Naive thymus-derived CD4-positive, alpha-beta T cell (primary cell): ENCODE measurements at regions not wholly inside any gene's neighbourhood (a gene's known extent, or its start where the extent isn't known, plus 50 kb on each side); places are given as distances from the start of the nearest gene placed in this dataset.

ENCODE experiments used
- ATAC-seq: fragments of 150-1000 bp; cut with Tn5 transposase; 2 replicates; pipeline ENCODE4 v1.10.0; 2021; ENCODE audit warnings: mild to moderate bottlenecking, moderate library complexity
- CTCF ChIA-PET: fragments of 350-600 bp; sonication (Branson Sonifier 250); formaldehyde crosslinking; loops from one replicate; lab custom pipeline; 2021; ENCODE audit warnings: antibody characterized with exemption; lab: Charles Lee
- POLR2A ChIA-PET: fragments of 350-600 bp; sonication (Branson Sonifier 250); formaldehyde crosslinking; loops from one replicate; lab custom pipeline; 2021; ENCODE audit warnings: antibody characterized with exemption, inconsistent platforms; lab: Charles Lee
- DNase-seq, 9 donors: peaks; one replicate each; pipeline versions ENCODE4 v3.0.0 to v3.0.0-alpha.2; 2020 to 2022; ENCODE audit warnings: mixed read lengths in 1 of 9
- H3K27ac ChIP-seq: one replicate; pipeline ENCODE4 v1.7.0; 2013; ENCODE audit warnings: mild to moderate bottlenecking, low read depth, low read length, moderate library complexity
- H3K27me3 ChIP-seq, 2 donors: one replicate each; pipeline ENCODE4 v1.7.0; 2013; ENCODE audit warnings: low read length in 2 of 2, mild to moderate bottlenecking in 2 of 2, moderate library complexity in 2 of 2; ENCODE audit not compliant: control insufficient read depth in 2 of 2, insufficient read depth in 2 of 2
- H3K36me3 ChIP-seq, 3 experiments: 1 replicate in 2 of 3; 2 replicates in 1 of 3; pipeline ENCODE4 v1.7.0; 2013; ENCODE audit warnings: low read length in 3 of 3, mild to moderate bottlenecking in 3 of 3, moderate library complexity in 1 of 3; ENCODE audit not compliant: insufficient read depth in 3 of 3, control insufficient read depth in 2 of 3
- H3K4me1 ChIP-seq, 2 donors: one replicate each; pipeline ENCODE4 v1.7.0; 2013; ENCODE audit warnings: low read length in 2 of 2, mild to moderate bottlenecking in 2 of 2, moderate library complexity in 1 of 2; ENCODE audit not compliant: control insufficient read depth in 2 of 2, insufficient read depth in 2 of 2
- H3K4me3 ChIP-seq: 2 replicates; pipeline ENCODE4 v1.7.0; 2013; ENCODE audit warnings: mild to moderate bottlenecking, low read length
- H3K9me3 ChIP-seq, 3 experiments: 1 replicate in 2 of 3; 2 replicates in 1 of 3; pipeline ENCODE4 v1.7.0; 2013; ENCODE audit warnings: low read length in 3 of 3; ENCODE audit not compliant: control insufficient read depth in 2 of 3
- H3K27ac Mint-ChIP-seq, 9 donors: one replicate each; pipeline ENCODE4 v1.8.0; 2020 to 2022; ENCODE audit warnings: mixed read lengths in 9 of 9, mild to moderate bottlenecking in 8 of 9, moderate library complexity in 5 of 9, inconsistent platforms in 2 of 9
- H3K27me3 Mint-ChIP-seq, 5 donors: one replicate each; pipeline ENCODE4 v1.8.0; 2021 to 2022; ENCODE audit warnings: mixed read lengths in 5 of 5, mild to moderate bottlenecking in 1 of 5
- H3K36me3 Mint-ChIP-seq, 5 donors: one replicate each; pipeline ENCODE4 v1.8.0; 2020 to 2022; ENCODE audit warnings: mixed read lengths in 5 of 5, mild to moderate bottlenecking in 3 of 5, inconsistent platforms in 1 of 5
- H3K4me1 Mint-ChIP-seq, 7 donors: one replicate each; pipeline ENCODE4 v1.8.0; 2020 to 2022; ENCODE audit warnings: mixed read lengths in 7 of 7, mild to moderate bottlenecking in 3 of 7, inconsistent platforms in 1 of 7
- H3K4me3 Mint-ChIP-seq, 10 donors: one replicate each; pipeline ENCODE4 v1.8.0; 2020 to 2022; ENCODE audit warnings: mild to moderate bottlenecking in 10 of 10, mixed read lengths in 10 of 10, moderate library complexity in 6 of 10, inconsistent platforms in 2 of 10
- H3K9me3 Mint-ChIP-seq, 11 donors: one replicate each; pipeline ENCODE4 v1.8.0; 2020 to 2022; ENCODE audit warnings: mixed read lengths in 11 of 11, mild to moderate bottlenecking in 4 of 11, inconsistent platforms in 1 of 11, moderate library complexity in 1 of 11
- intact Hi-C, 2 donors: fragments of 100-400 bp; cut with micrococcal nuclease; formaldehyde crosslinking; loops; one replicate each; pipeline ENCODE4 v1.15.1; 2023

- Mint-ChIP-seq H3K9me3 (peaks cover 2 to 38% (median 9%) of the 10 kb centered on the region in 11 donors), H3K27ac (no peak overlapping the region), H3K36me3 (no peaks in the 10 kb centered on the region), H3K27me3 (no peaks in the 10 kb centered on the region), H3K4me1 (no peaks in the 10 kb centered on the region), H3K4me3 (no peak overlapping the region)
- intact Hi-C loops: no loop called here
- ATAC-seq: no peak
- Histone ChIP-seq H3K4me1 (no peaks in the 10 kb centered on the region), H3K9me3 (no peaks in the 10 kb centered on the region), H3K27me3 (no peaks in the 10 kb centered on the region), H3K36me3 (no peaks in the 10 kb centered on the region), H3K27ac (no peak overlapping the region), H3K4me3 (no peak overlapping the region)
- ChIA-PET CTCF (no interaction called here), POLR2A (no interaction called here)
- no peak for DNase-seq
Measured at GRCh38 chr13:85099245-85099644, 700.0 kb downstream of the SLITRK6 start.

- Histone ChIP-seq H3K27ac (no peak overlapping the region), H3K9me3 (no peaks in the 10 kb centered on the region), H3K27me3 (no peaks in the 10 kb centered on the region), H3K4me3 (no peak overlapping the region), H3K4me1 (no peaks in the 10 kb centered on the region), H3K36me3 (no peaks in the 10 kb centered on the region)
- intact Hi-C loops: no loop called here
- DNase-seq (no peak), ATAC-seq (no peak)
- peaks cover 4 to 31% (median 11%) of the 10 kb centered on the region in 11 donors for H3K9me3 Mint-ChIP-seq
- H3K27me3 Mint-ChIP-seq: no peaks in the 10 kb centered on the region
- H3K4me1 Mint-ChIP-seq: no peaks in the 10 kb centered on the region
- H3K36me3 Mint-ChIP-seq: no peaks in the 10 kb centered on the region
- no peak overlapping the region for H3K4me3 Mint-ChIP-seq
- H3K27ac Mint-ChIP-seq: no peak overlapping the region
- CTCF ChIA-PET: no interaction called here
- POLR2A ChIA-PET: no interaction called here
Measured at GRCh38 chr13:85095418-85096272, 703.6 kb downstream of the SLITRK6 start.

GRCh38 chr13:85093808-85094207, 705.4 kb downstream of the SLITRK6 start:
- no peak overlapping the region for H3K27ac Mint-ChIP-seq
- no peak overlapping the region for H3K4me3 Mint-ChIP-seq
- DNase-seq: no peak
- intact Hi-C loops: no loop called here
- Histone ChIP-seq H3K4me1 (no peaks in the 10 kb centered on the region), H3K4me3 (no peak overlapping the region), H3K27ac (no peak overlapping the region), H3K36me3 (no peaks in the 10 kb centered on the region), H3K9me3 (no peaks in the 10 kb centered on the region), H3K27me3 (no peaks in the 10 kb centered on the region)
- ATAC-seq: no peak
- H3K27me3 Mint-ChIP-seq: no peaks in the 10 kb centered on the region
- no peaks in the 10 kb centered on the region for H3K36me3 Mint-ChIP-seq
- H3K4me1 Mint-ChIP-seq: no peaks in the 10 kb centered on the region
- ChIA-PET CTCF (no interaction called here), POLR2A (no interaction called here)
- peaks cover 5 to 28% (median 13%) of the 10 kb centered on the region in 11 donors for H3K9me3 Mint-ChIP-seq

DNA sequence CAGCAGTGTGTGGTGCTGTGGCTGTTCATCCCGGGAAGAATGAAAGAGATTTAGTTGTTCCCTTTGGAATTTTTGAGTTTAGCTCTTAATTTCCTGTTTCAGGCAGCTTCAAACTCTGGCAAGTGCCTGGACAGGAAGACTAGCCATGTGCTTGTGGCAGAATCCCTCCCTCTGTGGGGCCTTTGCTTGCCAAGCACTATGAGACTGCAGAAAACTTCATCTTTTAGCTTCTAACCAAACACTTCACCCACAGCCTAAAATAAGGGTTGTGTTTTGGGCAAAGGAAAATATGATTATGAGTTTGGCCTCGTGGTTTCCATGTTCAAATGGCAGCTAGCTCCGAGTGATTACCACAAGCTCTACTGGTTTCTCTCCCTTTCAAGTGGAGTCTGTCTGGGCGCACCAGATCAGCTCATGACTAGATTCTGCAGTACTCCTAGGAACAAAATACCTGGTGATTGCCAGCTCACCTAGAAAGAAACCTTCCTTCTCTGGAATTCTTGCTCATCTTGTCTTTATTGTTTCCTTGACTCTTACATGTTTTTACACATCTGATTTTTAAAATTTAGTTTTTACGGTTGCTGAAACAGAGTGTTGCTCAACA, 707.5 kb downstream of the SLITRK6 start:
- H3K27me3 ChIP-seq: no peaks in the 10 kb centered on the region
- H3K36me3 ChIP-seq: no peaks in the 10 kb centered on the region
- DNase-seq (no peak), ATAC-seq (no peak)
- ChIA-PET CTCF (no interaction called here), POLR2A (no interaction called here)
- no peak overlapping the region for H3K4me3 ChIP-seq
- Mint-ChIP-seq H3K4me1 (no peaks in the 10 kb centered on the region), H3K4me3 (no peak overlapping the region), H3K27me3 (no peaks in the 10 kb centered on the region), H3K9me3 (peaks cover 1 to 28% (median 9%) of the 10 kb centered on the region in 11 donors), H3K27ac (no peak overlapping the region), H3K36me3 (no peaks in the 10 kb centered on the region)
- intact Hi-C loops: no loop called here
- no peak overlapping the region for H3K27ac ChIP-seq
- H3K4me1 ChIP-seq: no peaks in the 10 kb centered on the region
- H3K9me3 ChIP-seq: no peaks in the 10 kb centered on the region

DNA sequence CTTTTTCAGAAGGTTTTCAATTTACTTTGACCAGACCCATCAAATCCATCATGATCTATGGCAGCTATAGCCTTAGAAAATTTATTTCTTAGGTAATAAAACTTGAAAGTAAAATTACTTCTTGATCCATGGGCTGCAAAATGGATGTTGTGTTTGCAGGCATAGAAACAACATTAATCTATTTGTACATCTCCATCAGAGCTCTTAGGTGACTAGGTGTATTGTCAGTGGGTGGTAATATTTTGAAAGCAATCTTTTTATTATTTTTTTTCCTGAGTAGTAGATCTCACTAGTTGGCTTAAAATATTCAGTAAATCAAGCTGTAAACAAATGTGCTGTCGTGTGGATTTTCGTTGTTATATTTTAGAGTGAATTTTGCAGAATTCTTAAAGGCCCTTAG, 710.0 kb downstream of the SLITRK6 start:
- Mint-ChIP-seq H3K27ac (no peak overlapping the region), H3K4me3 (no peak overlapping the region), H3K9me3 (peaks cover 1 to 19% (median 6%) of the 10 kb centered on the region in 11 donors), H3K36me3 (no peaks in the 10 kb centered on the region), H3K27me3 (no peaks in the 10 kb centered on the region), H3K4me1 (no peaks in the 10 kb centered on the region)
- H3K27ac ChIP-seq: no peak overlapping the region
- POLR2A ChIA-PET: no interaction called here
- H3K4me3 ChIP-seq: no peak overlapping the region
- no peaks in the 10 kb centered on the region for H3K4me1 ChIP-seq
- CTCF ChIA-PET: no interaction called here
- DNase-seq (no peak), ATAC-seq (no peak)
- no peaks in the 10 kb centered on the region for H3K27me3 ChIP-seq
- no peaks in the 10 kb centered on the region for H3K9me3 ChIP-seq
- no peaks in the 10 kb centered on the region for H3K36me3 ChIP-seq
- intact Hi-C loops: no loop called here

DNA sequence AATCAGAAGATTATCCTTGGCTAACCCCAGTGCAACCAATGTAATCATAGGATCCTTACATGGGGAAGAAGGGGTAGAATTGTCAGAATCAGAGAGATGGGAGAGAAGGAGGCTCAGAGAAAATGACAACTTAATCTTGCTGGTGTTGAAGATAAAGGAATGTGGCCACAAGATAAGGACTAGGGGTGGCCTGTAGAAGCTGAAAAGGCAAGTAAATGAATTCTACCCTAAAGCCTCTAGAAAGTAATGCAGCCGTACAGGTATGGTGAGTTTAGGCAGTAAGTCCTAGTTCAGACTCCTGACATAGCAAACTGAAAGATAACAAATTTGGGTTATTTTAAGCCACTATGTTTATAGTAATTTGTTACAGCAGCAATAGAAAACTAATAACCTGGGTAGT, 718.5 kb downstream of the SLITRK6 start:
- CTCF ChIA-PET: no interaction called here
- DNase-seq (no peak), ATAC-seq (no peak)
- peaks cover 0 to 4% (median 0%) of the 10 kb centered on the region in 11 donors for H3K9me3 Mint-ChIP-seq
- H3K27me3 ChIP-seq: no peaks in the 10 kb centered on the region
- H3K36me3 ChIP-seq: no peaks in the 10 kb centered on the region
- H3K9me3 ChIP-seq: no peaks in the 10 kb centered on the region
- H3K4me1 ChIP-seq: no peaks in the 10 kb centered on the region
- no peaks in the 10 kb centered on the region for H3K27me3 Mint-ChIP-seq
- intact Hi-C loops: no loop called here
- no peaks in the 10 kb centered on the region for H3K4me1 Mint-ChIP-seq
- no peak overlapping the region for H3K4me3 ChIP-seq
- H3K4me3 Mint-ChIP-seq: no peak overlapping the region
- POLR2A ChIA-PET: no interaction called here
- no peak overlapping the region for H3K27ac Mint-ChIP-seq
- H3K27ac ChIP-seq: no peak overlapping the region
- H3K36me3 Mint-ChIP-seq: no peaks in the 10 kb centered on the region

- no peaks in the 10 kb centered on the region for H3K27me3 Mint-ChIP-seq
Measured at GRCh38 chr13:85076343-85076742, 722.9 kb downstream of the SLITRK6 start.

More at GRCh38 chr13:85076343-85076742, 722.9 kb downstream of the SLITRK6 start:
- H3K36me3 Mint-ChIP-seq: no peaks in the 10 kb centered on the region
- intact Hi-C loops: no loop called here
- POLR2A ChIA-PET: no interaction called here
- Histone ChIP-seq H3K36me3 (no peaks in the 10 kb centered on the region), H3K9me3 (no peaks in the 10 kb centered on the region), H3K27me3 (no peaks in the 10 kb centered on the region), H3K4me1 (no peaks in the 10 kb centered on the region), H3K4me3 (no peak overlapping the region), H3K27ac (no peak overlapping the region)
- H3K4me3 Mint-ChIP-seq: no peak overlapping the region
- CTCF ChIA-PET: no interaction called here
- ATAC-seq (no peak), DNase-seq (no peak)
- H3K4me1 Mint-ChIP-seq: no peaks in the 10 kb centered on the region
- peaks cover 0 to 9% (median 0%) of the 10 kb centered on the region in 11 donors for H3K9me3 Mint-ChIP-seq
- H3K27ac Mint-ChIP-seq: no peak overlapping the region
